Activated B cell treated with CpG ODN at 0.5 μM for 24 hours (primary cell): ENCODE measurements at regions not wholly inside any gene's neighbourhood (a gene's known extent, or its start where the extent isn't known, plus 50 kb on each side); places are given as distances from the start of the nearest gene placed in this dataset.

Experiments
- ATAC-seq: fragments of 200-7000 bp; cut with Tn5 transposase; one replicate; pipeline ENCODE4 v1.10.0; 2021; ENCODE audit warnings: low read depth, mild to moderate bottlenecking, moderate library complexity
- CTCF ChIA-PET: fragments of 350-600 bp; sonication (Branson Sonifier 250); formaldehyde crosslinking; loops from one replicate; lab custom pipeline; 2021; ENCODE audit warnings: antibody characterized with exemption; lab: Charles Lee
- POLR2A ChIA-PET: fragments of 350-600 bp; sonication (Branson Sonifier 250); formaldehyde crosslinking; loops from one replicate; lab custom pipeline; 2021; ENCODE audit warnings: antibody characterized with exemption; lab: Charles Lee
- DNase-seq: peaks from one replicate; pipeline ENCODE4 v3.0.0; 2022
- H3K27ac Mint-ChIP-seq: one replicate; pipeline ENCODE4 v1.8.0; 2020; ENCODE audit warnings: mixed read lengths
- H3K27me3 Mint-ChIP-seq: one replicate; pipeline ENCODE4 v1.8.0; 2021; ENCODE audit warnings: mixed read lengths
- H3K36me3 Mint-ChIP-seq: one replicate; pipeline ENCODE4 v1.8.0; 2021; ENCODE audit warnings: low read depth, mixed read lengths
- H3K4me1 Mint-ChIP-seq: one replicate; pipeline ENCODE4 v1.8.0; 2021; ENCODE audit warnings: mixed read lengths
- H3K4me3 Mint-ChIP-seq: one replicate; pipeline ENCODE4 v1.8.0; 2020; ENCODE audit warnings: mild to moderate bottlenecking, mixed read lengths
- H3K9me3 Mint-ChIP-seq: one replicate; pipeline ENCODE4 v1.8.0; 2020; ENCODE audit warnings: mixed read lengths
- intact Hi-C: fragments of 100-400 bp; cut with micrococcal nuclease; formaldehyde crosslinking; loops from one replicate; pipeline ENCODE4 v1.15.1; 2024
- TF ChIP-seq, protein P1 (sequence below): fragments of 200-600 bp; IDR thresholded peaks from one replicate; pipeline ENCODE4 v1.8.0; 2022; ENCODE audit warnings: antibody characterized with exemption, mild to moderate bottlenecking

GRCh38 chr11:87460842-87461637 is 423.3 kb downstream of the TMEM135 start:
- intact Hi-C loops, result no loop called here
- H3K27ac Mint-ChIP-seq, result no peak overlapping the region
- ChIA-PET POLR2A (no interaction called here), CTCF (no interaction called here)
- H3K4me1 Mint-ChIP-seq, result no peaks in the 10 kb centered on the region
- ATAC-seq (no peak), DNase-seq (no peak)
- no peaks in the 10 kb centered on the region for H3K36me3 Mint-ChIP-seq
- TF ChIP-seq, protein P1, sequence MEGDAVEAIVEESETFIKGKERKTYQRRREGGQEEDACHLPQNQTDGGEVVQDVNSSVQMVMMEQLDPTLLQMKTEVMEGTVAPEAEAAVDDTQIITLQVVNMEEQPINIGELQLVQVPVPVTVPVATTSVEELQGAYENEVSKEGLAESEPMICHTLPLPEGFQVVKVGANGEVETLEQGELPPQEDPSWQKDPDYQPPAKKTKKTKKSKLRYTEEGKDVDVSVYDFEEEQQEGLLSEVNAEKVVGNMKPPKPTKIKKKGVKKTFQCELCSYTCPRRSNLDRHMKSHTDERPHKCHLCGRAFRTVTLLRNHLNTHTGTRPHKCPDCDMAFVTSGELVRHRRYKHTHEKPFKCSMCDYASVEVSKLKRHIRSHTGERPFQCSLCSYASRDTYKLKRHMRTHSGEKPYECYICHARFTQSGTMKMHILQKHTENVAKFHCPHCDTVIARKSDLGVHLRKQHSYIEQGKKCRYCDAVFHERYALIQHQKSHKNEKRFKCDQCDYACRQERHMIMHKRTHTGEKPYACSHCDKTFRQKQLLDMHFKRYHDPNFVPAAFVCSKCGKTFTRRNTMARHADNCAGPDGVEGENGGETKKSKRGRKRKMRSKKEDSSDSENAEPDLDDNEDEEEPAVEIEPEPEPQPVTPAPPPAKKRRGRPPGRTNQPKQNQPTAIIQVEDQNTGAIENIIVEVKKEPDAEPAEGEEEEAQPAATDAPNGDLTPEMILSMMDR, result no peak
- H3K9me3 Mint-ChIP-seq, result no peaks in the 10 kb centered on the region
- no peaks in the 10 kb centered on the region for H3K27me3 Mint-ChIP-seq
- H3K4me3 Mint-ChIP-seq, result no peak overlapping the region

GRCh38 chr11:87460279-87460678 is 422.5 kb downstream of the TMEM135 start:
- Mint-ChIP-seq H3K4me3 (no peak overlapping the region), H3K9me3 (no peaks in the 10 kb centered on the region), H3K27me3 (no peaks in the 10 kb centered on the region), H3K36me3 (no peaks in the 10 kb centered on the region), H3K27ac (no peak overlapping the region), H3K4me1 (no peaks in the 10 kb centered on the region)
- TF ChIP-seq, protein P1, result no peak
- no peak for DNase-seq
- CTCF ChIA-PET, result no interaction called here
- intact Hi-C loops, result no loop called here
- ATAC-seq, result no peak
- POLR2A ChIA-PET, result no interaction called here

DNA sequence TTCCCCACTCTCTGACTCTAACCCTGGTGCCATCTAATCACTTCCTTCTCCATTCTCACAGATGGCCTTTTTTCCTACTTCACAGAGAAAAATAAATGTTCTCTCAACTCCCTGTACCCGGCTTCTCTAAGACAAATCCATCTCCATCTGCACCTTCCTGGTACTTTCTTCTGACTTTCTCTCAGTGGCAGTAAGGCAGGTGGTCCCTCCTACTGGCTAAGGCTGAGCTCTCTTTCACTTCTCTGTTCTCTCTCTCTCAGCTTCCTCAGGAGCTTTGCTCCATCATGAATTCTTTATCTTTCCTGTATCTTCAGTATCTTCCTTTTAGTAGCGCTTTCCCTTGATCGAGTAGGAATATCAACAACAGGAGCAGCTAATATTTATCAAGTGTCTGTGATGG is 421.6 kb downstream of the TMEM135 start:
- ChIA-PET CTCF (interaction anchor here (1.4 kb wide), 1 partner anchor 40 kb away, joined by 3 read pairs; no protein-coding TSS in a partner anchor), POLR2A (no interaction called here)
- DNase-seq, result no peak
- TF ChIP-seq, protein P1, result no peak
- no peak for ATAC-seq
- no peak overlapping the region for H3K27ac Mint-ChIP-seq
- peaks cover 1% of the 10 kb centered on the region for H3K4me1 Mint-ChIP-seq
- H3K27me3 Mint-ChIP-seq, result no peaks in the 10 kb centered on the region
- no peaks in the 10 kb centered on the region for H3K9me3 Mint-ChIP-seq
- intact Hi-C loops, result no loop called here
- no peak overlapping the region for H3K4me3 Mint-ChIP-seq
- no peaks in the 10 kb centered on the region for H3K36me3 Mint-ChIP-seq

- Mint-ChIP-seq H3K27me3 (no peaks in the 10 kb centered on the region), H3K4me1 (peaks cover 4% of the 10 kb centered on the region), H3K4me3 (no peak overlapping the region)
Measured at GRCh38 chr11:87456499-87456898, 418.8 kb downstream of the TMEM135 start.

GRCh38 chr11:87455180-87455579 is 417.4 kb downstream of the TMEM135 start:
- no peak overlapping the region for H3K27ac Mint-ChIP-seq
- no peaks in the 10 kb centered on the region for H3K27me3 Mint-ChIP-seq
- no peak for ATAC-seq
- H3K36me3 Mint-ChIP-seq, result no peaks in the 10 kb centered on the region
- no peaks in the 10 kb centered on the region for H3K9me3 Mint-ChIP-seq
- intact Hi-C loops, result no loop called here
- TF ChIP-seq, protein P1, result no peak
- ChIA-PET CTCF (no interaction called here), POLR2A (no interaction called here)
- DNase-seq, result no peak
- no peak overlapping the region for H3K4me3 Mint-ChIP-seq
- H3K4me1 Mint-ChIP-seq, result peaks cover 4% of the 10 kb centered on the region

More at GRCh38 chr11:87456499-87456898, 418.8 kb downstream of the TMEM135 start:
- ChIA-PET POLR2A (no interaction called here), CTCF (no interaction called here)
- TF ChIP-seq, protein P1, result no peak
- Mint-ChIP-seq H3K36me3 (no peaks in the 10 kb centered on the region), H3K27ac (no peak overlapping the region), H3K9me3 (no peaks in the 10 kb centered on the region)
- ATAC-seq (no peak), DNase-seq (no peak)
- intact Hi-C loops, result no loop called here
